Mesothelial cell of epicardium (in vitro differentiated cells): ENCODE measurements at regions not wholly inside any gene's neighbourhood (a gene's known extent, or its start where the extent isn't known, plus 50 kb on each side); places are given as distances from the start of the nearest gene placed in this dataset.

Source experiments
- DNase-seq, 2 experiments: peaks; one replicate each; pipeline ENCODE4 v3.0.0; 2021; ENCODE audit warnings: low spot score in 2 of 2; ENCODE audit not compliant: unreplicated experiment in 2 of 2
- H3K27ac Mint-ChIP-seq: 2 replicates; pipeline ENCODE4 v1.8.0; 2021; ENCODE audit warnings: mixed read lengths
- H3K27me3 Mint-ChIP-seq: 2 replicates; pipeline ENCODE4 v1.8.0; 2021; ENCODE audit warnings: low read depth, mixed read lengths
- H3K36me3 Mint-ChIP-seq: 2 replicates; pipeline ENCODE4 v1.8.0; 2021; ENCODE audit warnings: mixed read lengths
- H3K4me1 Mint-ChIP-seq: 2 replicates; pipeline ENCODE4 v1.8.0; 2021; ENCODE audit warnings: mixed read lengths
- H3K4me3 Mint-ChIP-seq: 2 replicates; pipeline ENCODE4 v1.8.0; 2021; ENCODE audit warnings: mild to moderate bottlenecking, moderate library complexity, mixed read lengths
- H3K9me3 Mint-ChIP-seq: 2 replicates; pipeline ENCODE4 v1.8.0; 2021; ENCODE audit warnings: mixed read lengths
- CTCF ChIP-seq: fragments of 200-600 bp; sonication (generic); IDR thresholded peaks from one replicate; pipeline ENCODE4 v1.5.0; 2021; ENCODE audit warnings: antibody characterized with exemption; ENCODE audit not compliant: unreplicated experiment

GRCh38 chr5:30662373-30662772 is 531.1 kb upstream of the CDH6 start:
- Mint-ChIP-seq H3K27ac (no peak overlapping the region), H3K27me3 (no peaks in the 10 kb centered on the region), H3K36me3 (no peaks in the 10 kb centered on the region), H3K9me3 (peaks cover 4% of the 10 kb centered on the region), H3K4me3 (no peak overlapping the region), H3K4me1 (no peaks in the 10 kb centered on the region)
- DNase-seq: no peak
- no peak for TF ChIP-seq CTCF

- H3K4me3 Mint-ChIP-seq: no peak overlapping the region
- no peaks in the 10 kb centered on the region for H3K4me1 Mint-ChIP-seq
- H3K9me3 Mint-ChIP-seq: peaks cover 4% of the 10 kb centered on the region
- no peaks in the 10 kb centered on the region for H3K27me3 Mint-ChIP-seq
- TF ChIP-seq CTCF: no peak
- H3K36me3 Mint-ChIP-seq: no peaks in the 10 kb centered on the region
- H3K27ac Mint-ChIP-seq: no peak overlapping the region
- no peak for DNase-seq
These were observed 531.8 kb upstream of the CDH6 start for GRCh38 chr5:30661730-30662129.

- no peak for DNase-seq
- TF ChIP-seq CTCF: no peak
- H3K27me3 Mint-ChIP-seq: no peaks in the 10 kb centered on the region
- no peaks in the 10 kb centered on the region for H3K4me1 Mint-ChIP-seq
- peaks cover 4% of the 10 kb centered on the region for H3K9me3 Mint-ChIP-seq
- H3K36me3 Mint-ChIP-seq: no peaks in the 10 kb centered on the region
- H3K4me3 Mint-ChIP-seq: no peak overlapping the region
- no peak overlapping the region for H3K27ac Mint-ChIP-seq
These were observed 534.1 kb upstream of the CDH6 start for GRCh38 chr5:30659417-30659816.

GRCh38 chr5:30650311-30650710 is 543.2 kb upstream of the CDH6 start:
- Mint-ChIP-seq H3K4me1 (no peaks in the 10 kb centered on the region), H3K27me3 (no peaks in the 10 kb centered on the region), H3K4me3 (no peak overlapping the region), H3K9me3 (no peaks in the 10 kb centered on the region), H3K36me3 (no peaks in the 10 kb centered on the region), H3K27ac (no peak overlapping the region)
- DNase-seq: no peak
- TF ChIP-seq CTCF: no peak

- H3K27me3 Mint-ChIP-seq: no peaks in the 10 kb centered on the region
- no peak overlapping the region for H3K4me3 Mint-ChIP-seq
- no peak overlapping the region for H3K27ac Mint-ChIP-seq
- H3K4me1 Mint-ChIP-seq: no peaks in the 10 kb centered on the region
- H3K9me3 Mint-ChIP-seq: peaks cover 22% of the 10 kb centered on the region
- no peak for TF ChIP-seq CTCF
- H3K36me3 Mint-ChIP-seq: peaks cover 3% of the 10 kb centered on the region
- DNase-seq: no peak
These were observed 554.6 kb upstream of the CDH6 start for GRCh38 chr5:30638899-30639298.

GRCh38 chr5:30627945-30628344 is 565.5 kb upstream of the CDH6 start:
- Mint-ChIP-seq H3K4me1 (no peaks in the 10 kb centered on the region), H3K4me3 (no peak overlapping the region), H3K9me3 (peaks cover 16% of the 10 kb centered on the region), H3K36me3 (no peaks in the 10 kb centered on the region), H3K27ac (no peak overlapping the region), H3K27me3 (no peaks in the 10 kb centered on the region)
- TF ChIP-seq CTCF: no peak
- no peak for DNase-seq
